Pulmonary artery endothelial cell (primary cell): ENCODE measurements at regions not wholly inside any gene's neighbourhood (a gene's known extent, or its start where the extent isn't known, plus 50 kb on each side); places are given as distances from the start of the nearest gene placed in this dataset.
"Not testable (repeated sequence)": the region's sequence is repeated elsewhere in the genome, so short reads cannot be mapped to it uniquely, and the experiment has no call there.

Experiments used
- DNase-seq: peaks from one replicate; pipeline ENCODE4 v3.0.0-alpha.2; 2011; ENCODE audit warnings: low read depth, low spot score

GRCh38 chr14:86442135-86442534, 912.2 kb downstream of the FLRT2 start:
- no peak for DNase-seq

DNA sequence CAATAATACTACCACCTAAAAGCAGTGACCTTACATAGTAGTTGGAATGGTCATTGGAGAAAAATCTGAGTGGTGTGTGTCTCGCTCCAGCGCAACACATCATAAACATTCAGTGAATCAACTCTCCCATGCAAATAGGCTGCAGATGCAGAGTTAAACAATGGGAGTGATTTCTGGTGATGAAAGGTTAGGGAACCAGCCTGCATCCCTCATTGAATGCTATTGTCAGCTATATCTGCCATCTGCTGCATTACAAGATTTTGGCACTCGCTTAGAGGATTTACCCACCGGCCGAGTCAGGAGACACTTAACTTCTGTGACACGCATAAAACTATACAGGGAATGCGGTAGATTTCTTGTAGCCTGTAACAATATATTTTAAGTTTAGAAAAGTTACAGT, 900.9 kb downstream of the FLRT2 start:
- DNase-seq, result no peak

DNA sequence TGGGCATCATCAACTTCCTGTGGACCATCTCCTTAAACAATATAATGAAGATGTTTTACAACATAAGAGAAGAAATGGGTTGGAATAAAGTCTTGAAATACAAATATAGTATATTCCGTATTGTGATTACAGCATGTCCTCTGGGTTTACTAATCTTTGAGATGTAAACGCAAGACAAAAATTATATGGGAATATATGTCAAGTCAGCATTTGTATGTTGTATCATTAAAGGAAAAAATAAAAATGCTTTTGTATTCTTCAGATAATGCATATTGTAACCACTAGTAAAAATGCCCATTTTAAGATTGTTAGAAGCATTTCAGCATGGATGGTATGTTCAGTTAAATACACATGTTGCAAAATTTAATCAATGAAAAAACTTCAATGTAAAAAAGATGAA, 893.3 kb downstream of the FLRT2 start:
- DNase-seq, result no peak

GRCh38 chr14:86420131-86420530, 890.2 kb downstream of the FLRT2 start:
- no peak for DNase-seq

DNA sequence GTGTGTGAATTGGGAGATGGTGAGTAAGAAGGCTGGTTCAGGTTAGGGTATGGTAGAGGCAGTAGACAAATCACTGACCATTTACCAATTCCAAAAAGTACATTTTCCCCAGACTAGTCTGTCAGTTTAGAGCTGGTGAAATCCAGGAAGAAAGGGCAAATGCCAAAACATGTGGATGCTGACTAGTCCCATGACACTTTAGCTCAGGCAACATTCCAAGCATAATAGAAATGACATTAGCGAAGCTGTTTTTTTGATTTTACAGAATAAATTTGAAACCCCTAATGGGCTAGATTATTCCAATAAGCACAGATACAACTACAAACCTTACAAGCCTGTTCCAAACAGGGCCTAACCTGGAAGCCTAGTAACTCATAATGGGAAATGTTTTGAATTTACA, 884.2 kb downstream of the FLRT2 start:
- no peak for DNase-seq

- no peak for DNase-seq
These were observed 875.2 kb downstream of the FLRT2 start for GRCh38 chr14:86404989-86405649.

DNA sequence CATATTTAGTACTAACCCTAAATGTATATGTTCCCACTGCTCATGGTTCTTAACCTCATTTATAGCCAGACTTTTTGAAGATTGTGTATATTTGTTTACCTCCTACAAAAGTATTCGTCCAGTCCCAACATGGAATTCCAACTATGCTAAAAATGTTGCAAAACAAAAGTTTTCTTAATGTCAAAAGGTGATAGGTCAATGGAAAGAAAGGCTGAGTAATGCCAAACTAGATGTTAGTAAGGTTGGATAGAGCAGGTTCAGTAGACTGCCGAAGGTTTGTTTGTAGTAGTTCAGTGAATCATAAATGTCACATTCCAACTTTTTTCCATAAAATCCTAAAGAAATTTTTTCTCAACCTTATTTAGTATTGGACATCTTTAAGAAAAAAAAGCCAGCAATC, 874.5 kb downstream of the FLRT2 start:
- no peak for DNase-seq

GRCh38 chr14:86402545-86402944, 872.6 kb downstream of the FLRT2 start:
- DNase-seq, result no peak

DNA sequence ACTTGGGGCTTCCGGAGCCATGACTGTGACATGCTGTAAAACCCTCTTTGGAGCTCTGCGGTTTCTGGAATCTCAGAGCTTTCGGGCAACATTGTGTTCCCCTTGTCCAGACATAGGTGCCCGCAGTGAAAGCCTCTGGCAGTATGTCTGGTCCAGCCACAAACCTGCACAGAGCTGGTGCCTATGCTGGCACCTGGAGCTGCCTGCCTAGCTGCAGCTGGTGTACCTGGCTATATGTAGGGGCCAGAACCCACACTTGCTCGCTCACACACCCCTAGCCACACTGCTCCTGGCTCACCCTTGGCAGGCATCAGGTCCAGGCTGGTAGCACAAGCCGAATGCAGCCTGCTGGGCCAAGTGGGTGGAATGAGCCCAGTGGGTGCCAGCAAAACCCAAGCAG, 861.1 kb downstream of the FLRT2 start:
- DNase-seq, result no peak

GRCh38 chr14:86388216-86388615, 858.3 kb downstream of the FLRT2 start:
- no peak for DNase-seq

- DNase-seq, result no peak
These were observed 843.9 kb downstream of the FLRT2 start for GRCh38 chr14:86373886-86374285.

DNA sequence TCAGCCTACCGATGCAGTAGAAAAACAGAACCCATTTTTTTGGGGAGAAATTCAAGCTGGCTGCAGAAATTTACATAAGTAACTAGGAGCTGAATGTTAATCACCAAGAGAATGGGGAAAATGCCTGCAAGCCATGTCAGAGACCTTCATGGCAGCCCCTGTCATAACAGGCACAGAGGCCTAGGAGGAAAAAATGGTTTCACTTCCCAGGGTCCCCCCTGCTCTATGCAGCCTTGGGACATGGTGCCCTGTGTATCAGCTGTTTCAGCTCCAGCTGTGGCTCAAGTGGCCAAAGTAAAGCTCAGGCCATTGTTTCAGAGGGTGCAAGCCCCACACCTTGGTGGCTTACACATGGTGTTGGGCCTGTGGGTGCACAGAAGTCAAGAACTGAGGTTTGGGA, 842.5 kb downstream of the FLRT2 start:
- DNase-seq, result no peak

DNA sequence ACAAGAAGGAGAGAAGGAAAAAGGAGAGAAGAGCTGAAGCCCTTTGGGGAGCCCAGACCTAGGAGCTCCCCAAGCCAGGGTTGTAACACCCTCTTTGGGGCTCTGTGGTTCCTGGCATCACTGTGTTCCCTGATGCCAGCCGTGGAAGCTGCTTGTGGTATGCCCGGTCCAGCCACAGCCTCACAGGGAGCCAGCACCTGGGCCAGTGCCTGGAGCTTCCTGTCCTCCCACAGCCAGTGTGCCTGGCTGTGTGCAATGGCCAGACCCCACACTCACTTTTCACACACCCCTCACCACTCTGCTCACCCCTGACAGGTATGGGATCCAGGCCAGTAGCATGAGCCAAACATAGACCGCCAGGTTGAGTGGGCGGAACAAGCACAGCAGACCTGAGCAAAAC, 834.7 kb downstream of the FLRT2 start:
- DNase-seq, result no peak

DNA sequence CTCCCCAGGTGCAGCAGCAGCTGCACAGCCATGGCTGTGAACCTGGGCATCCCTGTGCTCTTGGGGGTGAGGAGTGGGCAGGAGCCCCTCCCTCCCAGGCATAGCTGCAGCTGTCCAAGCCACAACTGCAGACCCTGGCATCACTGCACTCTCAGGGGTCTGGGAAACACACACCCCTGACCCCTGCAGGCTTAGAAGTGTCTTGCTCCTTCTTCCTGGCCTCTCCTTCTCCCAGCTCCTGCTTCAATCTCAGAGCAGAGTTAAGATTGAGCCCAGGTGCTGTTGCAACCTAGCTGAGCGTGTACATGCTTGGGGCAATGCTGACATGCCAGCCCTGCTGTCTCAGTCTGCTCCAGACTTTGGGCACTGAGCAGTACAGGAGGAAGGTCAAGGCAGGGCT, 833.6 kb downstream of the FLRT2 start:
- no peak for DNase-seq

DNA sequence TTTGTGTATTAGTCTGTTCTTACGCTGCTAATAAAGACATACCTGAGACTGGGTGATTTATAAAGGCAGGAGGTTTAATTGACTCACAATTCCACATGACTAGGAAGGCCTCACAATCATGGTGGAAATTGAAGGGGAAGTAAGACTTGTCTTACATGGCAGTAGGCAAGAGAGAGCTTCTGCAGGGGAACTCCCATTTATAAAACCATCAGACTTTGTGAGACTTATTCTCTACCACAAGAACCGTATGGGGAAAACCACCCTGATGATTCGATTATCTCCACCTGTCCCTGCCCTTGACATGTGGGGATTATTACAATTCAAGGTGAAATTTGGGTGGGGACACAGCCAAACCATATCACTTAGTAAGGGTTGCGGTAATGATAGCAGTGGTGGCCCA, 833.1 kb downstream of the FLRT2 start:
- no peak for DNase-seq

- DNase-seq, result no peak
These were observed 827.9 kb downstream of the FLRT2 start for GRCh38 chr14:86357876-86358275.

GRCh38 chr14:86357119-86357518, 827.2 kb downstream of the FLRT2 start:
- DNase-seq, result no peak

DNA sequence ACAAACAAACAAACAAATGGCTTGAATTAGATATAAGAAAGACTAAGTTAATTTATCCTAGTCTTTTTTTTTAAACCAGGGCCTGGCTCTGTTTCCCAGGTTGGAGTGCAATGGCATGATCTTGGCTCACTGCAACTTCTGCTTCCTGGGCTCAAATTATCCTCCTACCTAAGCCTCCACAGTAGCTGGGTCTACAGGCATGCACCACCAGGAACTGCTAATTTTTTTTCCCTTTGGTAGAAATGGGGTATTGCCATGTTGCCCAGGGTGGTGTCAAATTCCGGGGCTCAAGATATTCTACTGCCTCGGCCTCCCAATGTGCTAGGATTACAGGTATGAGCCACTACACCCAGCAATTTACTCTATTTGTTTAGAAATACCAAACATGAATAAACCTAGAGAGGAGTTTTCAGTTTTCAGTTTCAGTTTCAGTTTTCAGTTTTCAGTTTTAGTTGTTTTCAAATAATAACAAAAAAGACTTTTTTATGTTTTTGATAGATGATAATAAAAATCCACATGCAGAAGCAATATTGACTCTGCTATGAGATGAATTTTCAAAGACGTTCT, 817.0 kb downstream of the FLRT2 start:
- no peak for DNase-seq

DNA sequence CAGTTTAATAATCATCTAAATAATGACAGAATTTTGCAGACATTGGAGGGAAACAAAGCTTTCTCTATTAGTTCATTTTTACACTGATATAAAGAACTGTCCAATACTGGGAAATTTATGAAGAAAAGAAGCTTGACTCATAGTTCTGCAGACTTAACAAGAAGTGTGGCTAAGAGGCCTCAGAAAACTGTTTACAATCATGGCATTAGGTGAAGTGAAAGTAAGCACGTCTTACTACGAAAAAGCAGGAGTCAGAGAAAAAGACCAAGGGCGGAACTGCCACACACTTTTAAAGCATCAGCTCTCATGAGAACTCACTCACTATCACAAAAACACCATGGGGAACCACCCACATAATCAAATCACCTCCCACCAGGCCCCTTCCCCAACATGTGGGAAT, 804.4 kb downstream of the FLRT2 start:
- no peak for DNase-seq

DNA sequence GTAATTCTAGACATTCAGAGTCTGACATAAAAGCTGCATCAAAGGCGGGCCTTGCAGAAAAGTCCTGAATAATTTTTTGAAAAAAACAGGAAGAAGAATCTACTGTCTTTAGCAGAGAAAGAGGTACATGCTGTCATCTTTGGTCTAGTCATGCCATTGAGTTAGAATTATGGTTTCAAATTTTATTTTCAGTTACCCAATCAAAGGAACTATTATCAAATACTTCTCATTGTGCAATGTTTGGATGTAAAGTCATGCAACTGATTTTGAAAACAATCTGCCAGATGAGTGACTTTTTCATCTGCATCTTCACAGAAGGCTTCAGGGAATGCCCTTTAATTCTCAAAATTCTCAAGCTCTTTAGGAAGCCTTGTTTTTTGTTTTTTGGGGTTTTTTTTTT, 803.5 kb downstream of the FLRT2 start:
- DNase-seq, result no peak

- no peak for DNase-seq
These were observed 801.4 kb downstream of the FLRT2 start for GRCh38 chr14:86331341-86331740.

GRCh38 chr14:86321151-86321550, 791.2 kb downstream of the FLRT2 start:
- DNase-seq, result no peak

- not testable (repeated sequence) for DNase-seq
These were observed 782.3 kb downstream of the FLRT2 start for GRCh38 chr14:86312154-86312665.

GRCh38 chr14:86311151-86311550, 781.2 kb downstream of the FLRT2 start:
- no peak for DNase-seq
